ENCODE measurements at regions not wholly inside any gene's neighbourhood (a gene's known extent, or its start where the extent isn't known, plus 50 kb on each side); places are given as distances from the start of the nearest gene placed in this dataset.
"Not testable (repeated sequence)": the region's sequence is repeated elsewhere in the genome, so short reads cannot be mapped to it uniquely, and the experiment has no call there.

- no peak overlapping the region for H3K4me3 ChIP-seq (ENCODE audit: low read depth, low read length)
- no peak for TF ChIP-seq CTCF (IDR thresholded peaks at IDR 0.05; ENCODE audit: borderline replicate concordance, insufficient read depth, low read depth, low read length)
Observed at GRCh38 chr3:159030886-159031679, 229.2 kb downstream of the MFSD1 start.

- no peak overlapping the region for H3K4me3 ChIP-seq (ENCODE audit: low read depth, low read length)
- no peak for TF ChIP-seq CTCF (IDR thresholded peaks at IDR 0.05; ENCODE audit: borderline replicate concordance, insufficient read depth, low read depth, low read length)
Observed at GRCh38 chr3:159032311-159032710, 230.5 kb downstream of the MFSD1 start.

- TF ChIP-seq CTCF (IDR thresholded peaks at IDR 0.05; ENCODE audit: borderline replicate concordance, insufficient read depth, low read depth, low read length) = no peak
- H3K4me3 ChIP-seq (ENCODE audit: low read depth, low read length) = no peak overlapping the region
Observed at GRCh38 chr3:159038405-159038804, 236.6 kb downstream of the MFSD1 start.

- no peak overlapping the region for H3K4me3 ChIP-seq (ENCODE audit: low read depth, low read length)
- no peak for TF ChIP-seq CTCF (IDR thresholded peaks at IDR 0.05; ENCODE audit: borderline replicate concordance, insufficient read depth, low read depth, low read length)
Observed at GRCh38 chr3:159039286-159039685, 237.4 kb downstream of the MFSD1 start.

GRCh38 chr3:159045279-159045885 lies 243.5 kb downstream of the MFSD1 start:
- TF ChIP-seq CTCF (IDR thresholded peaks at IDR 0.05; ENCODE audit: borderline replicate concordance, insufficient read depth, low read depth, low read length) = no peak
- no peak overlapping the region for H3K4me3 ChIP-seq (ENCODE audit: low read depth, low read length)

GRCh38 chr3:159047361-159047760 lies 245.5 kb downstream of the MFSD1 start:
- TF ChIP-seq CTCF (IDR thresholded peaks at IDR 0.05; ENCODE audit: borderline replicate concordance, insufficient read depth, low read depth, low read length) = no peak
- H3K4me3 ChIP-seq (ENCODE audit: low read depth, low read length) = no peak overlapping the region

GRCh38 chr3:159052494-159052893 lies 250.6 kb downstream of the MFSD1 start:
- H3K4me3 ChIP-seq (ENCODE audit: low read depth, low read length) = not testable (repeated sequence)
